ENCODE measurements at regions not wholly inside any gene's neighbourhood (a gene's known extent, or its start where the extent isn't known, plus 50 kb on each side); places are given as distances from the start of the nearest gene placed in this dataset.

GRCh38 chr12:78617683-78618082 lies 246.9 kb upstream of the SYT1 start:
- TF ChIP-seq ELF4 (IDR thresholded peaks at IDR 0.05) (no peak), TARDBP (IDR thresholded peaks at IDR 0.05) (no peak), SUZ12 (IDR thresholded peaks at IDR 0.05) (no peak), FOXM1 (IDR thresholded peaks at IDR 0.05; ENCODE audit: borderline replicate concordance) (no peak), L3MBTL2 (conservative IDR thresholded peaks at IDR 0.05) (no peak), BHLHE40 (IDR thresholded peaks at IDR 0.05; ENCODE audit: borderline replicate concordance) (no peak), FOXA1 (IDR thresholded peaks at IDR 0.05) (no peak), FOXK2 (IDR thresholded peaks at IDR 0.05) (no peak), HDGF (IDR thresholded peaks at IDR 0.05; ENCODE audit: borderline replicate concordance) (no peak), SP1 (IDR thresholded peaks at IDR 0.05) (no peak)

Data from HEK293T (cell line).